OCI-LY1 (cell line): ENCODE measurements at regions not wholly inside any gene's neighbourhood (a gene's known extent, or its start where the extent isn't known, plus 50 kb on each side); places are given as distances from the start of the nearest gene placed in this dataset.

Source experiments
- CTCF ChIP-seq: fragments of 200-600 bp; sonication (generic), shearing (Covaris generic); IDR thresholded peaks from 2 replicates; pipeline ENCODE4 v1.5.1; 2017; ENCODE audit warnings: mild to moderate bottlenecking, antibody characterized with exemption, low read length, moderate library complexity, mixed read lengths
- EZH2 ChIP-seq: fragments of 200-600 bp; sonication (generic), shearing (Covaris generic); IDR thresholded peaks from 2 replicates; pipeline ENCODE4 v1.8.0; 2017; ENCODE audit warnings: borderline replicate concordance, mixed run types, mild to moderate bottlenecking, antibody characterized with exemption, low read length, moderate library complexity, mixed read lengths

DNA sequence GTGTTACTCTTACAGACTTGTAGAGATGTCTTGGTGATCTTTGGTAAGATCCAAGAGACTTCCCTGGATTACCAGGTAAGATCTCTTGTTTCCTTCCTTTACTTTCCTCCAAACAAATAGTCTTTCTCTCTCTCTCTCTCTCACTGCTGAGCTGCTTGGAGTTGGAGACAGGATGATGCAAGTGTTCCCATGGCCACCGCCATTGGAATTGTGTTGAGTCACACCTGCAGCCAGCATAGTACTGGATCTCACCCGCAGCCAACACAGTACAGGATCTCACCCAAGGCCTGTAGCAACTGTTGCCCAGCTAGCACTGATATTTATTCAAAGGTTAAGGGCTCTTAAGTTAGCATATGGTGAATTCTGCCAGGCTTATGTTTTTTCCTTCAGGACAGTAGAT, 1080.9 kb downstream of the FAT4 start:
- TF ChIP-seq EZH2 (no peak), CTCF (no peak)
